OCI-LY1 (cell line): ENCODE measurements at regions not wholly inside any gene's neighbourhood (a gene's known extent, or its start where the extent isn't known, plus 50 kb on each side); places are given as distances from the start of the nearest gene placed in this dataset.

Experiments used
- EZH2 ChIP-seq: fragments of 200-600 bp; sonication (generic), shearing (Covaris generic); IDR thresholded peaks from 2 replicates; pipeline ENCODE4 v1.8.0; 2017; ENCODE audit warnings: borderline replicate concordance, mixed run types, mild to moderate bottlenecking, antibody characterized with exemption, low read length, moderate library complexity, mixed read lengths
- TF ChIP-seq, protein P1 (sequence below): fragments of 200-600 bp; sonication (generic), shearing (Covaris generic); IDR thresholded peaks from 2 replicates; pipeline ENCODE4 v1.5.1; 2017; ENCODE audit warnings: mild to moderate bottlenecking, antibody characterized with exemption, low read length, moderate library complexity, mixed read lengths

DNA sequence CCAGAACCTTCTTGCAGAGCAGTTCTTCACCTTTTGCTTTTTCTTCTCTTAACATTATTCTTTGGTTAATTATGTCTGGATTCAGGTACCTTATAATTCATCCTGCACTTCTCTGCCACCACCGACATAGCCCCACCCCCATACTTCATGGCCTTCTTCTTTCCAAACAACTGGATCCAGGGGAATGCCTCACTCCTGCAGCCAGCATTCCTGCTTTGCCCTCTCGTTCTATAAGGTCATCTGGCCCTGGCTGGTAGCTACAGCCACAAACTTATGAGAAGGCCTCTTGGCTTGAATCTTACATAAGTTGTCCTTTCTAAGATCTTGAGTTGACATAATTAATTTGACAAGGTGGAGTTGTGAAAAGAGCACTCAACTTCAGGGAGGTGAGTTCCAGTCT, 84.1 kb upstream of the FRY start:
- TF ChIP-seq, protein P1, sequence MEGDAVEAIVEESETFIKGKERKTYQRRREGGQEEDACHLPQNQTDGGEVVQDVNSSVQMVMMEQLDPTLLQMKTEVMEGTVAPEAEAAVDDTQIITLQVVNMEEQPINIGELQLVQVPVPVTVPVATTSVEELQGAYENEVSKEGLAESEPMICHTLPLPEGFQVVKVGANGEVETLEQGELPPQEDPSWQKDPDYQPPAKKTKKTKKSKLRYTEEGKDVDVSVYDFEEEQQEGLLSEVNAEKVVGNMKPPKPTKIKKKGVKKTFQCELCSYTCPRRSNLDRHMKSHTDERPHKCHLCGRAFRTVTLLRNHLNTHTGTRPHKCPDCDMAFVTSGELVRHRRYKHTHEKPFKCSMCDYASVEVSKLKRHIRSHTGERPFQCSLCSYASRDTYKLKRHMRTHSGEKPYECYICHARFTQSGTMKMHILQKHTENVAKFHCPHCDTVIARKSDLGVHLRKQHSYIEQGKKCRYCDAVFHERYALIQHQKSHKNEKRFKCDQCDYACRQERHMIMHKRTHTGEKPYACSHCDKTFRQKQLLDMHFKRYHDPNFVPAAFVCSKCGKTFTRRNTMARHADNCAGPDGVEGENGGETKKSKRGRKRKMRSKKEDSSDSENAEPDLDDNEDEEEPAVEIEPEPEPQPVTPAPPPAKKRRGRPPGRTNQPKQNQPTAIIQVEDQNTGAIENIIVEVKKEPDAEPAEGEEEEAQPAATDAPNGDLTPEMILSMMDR = no peak
- no peak for TF ChIP-seq EZH2
